ENCODE measurements at regions not wholly inside any gene's neighbourhood (a gene's known extent, or its start where the extent isn't known, plus 50 kb on each side); places are given as distances from the start of the nearest gene placed in this dataset.

- peaks cover 11 to 23% of the 10 kb centered on the region in 2 experiments for H3K9me3 ChIP-seq (ENCODE audit: insufficient read depth in 2 of 2, low read depth in 1 of 2, low read length in 1 of 2)
- CTCF ChIA-PET (ENCODE audit: partially characterized antibody): no interaction called here
- H4K91ac ChIP-seq (replicated peaks; ENCODE audit: insufficient read length, low read length): no peak overlapping the region
- FAIRE-seq: no peak
- H4K8ac ChIP-seq (ENCODE audit: extremely low read depth, insufficient read depth, low read length): no peak overlapping the region
- H3K4ac ChIP-seq (replicated peaks; ENCODE audit: insufficient read length, low read depth, low read length): no peak overlapping the region
- no peak overlapping the region for H2AK5ac ChIP-seq (ENCODE audit: low read depth, low read length)
- no peak for TF ChIP-seq CBX5 (IDR thresholded peaks at IDR 0.05; ENCODE audit: low read depth, low read length)
- no peak for TF ChIP-seq TAF7 (optimal IDR thresholded peaks at IDR 0.05; ENCODE audit: borderline replicate concordance, low read depth, low read length)
- TF ChIP-seq KDM1A (IDR thresholded peaks at IDR 0.05; ENCODE audit: borderline replicate concordance, low read length): no peak
- TF ChIP-seq SIX5 (IDR thresholded peaks at IDR 0.05; ENCODE audit: low read depth, low read length): no peak
- no peak overlapping the region for H3K18ac ChIP-seq (ENCODE audit: extremely low read depth, low read length)
- no peak overlapping the region for H2AFZ ChIP-seq (ENCODE audit: low read length)
- no peak overlapping the region for H3K9ac ChIP-seq (replicated peaks in 1 of 4; ENCODE audit: extremely low read depth in 1 of 4, low read depth in 3 of 4, low read length in 3 of 4)
- no peaks in the 10 kb centered on the region for H3K4me1 ChIP-seq (replicated peaks in 1 of 4; ENCODE audit: control insufficient read depth in 3 of 4, insufficient read depth in 4 of 4, low read length in 3 of 4)
- H4K5ac ChIP-seq (ENCODE audit: insufficient read length, low read depth, low read length): no peak overlapping the region
- H3K4me3 ChIP-seq (ENCODE audit: extremely low read depth in 1 of 4, insufficient read depth in 2 of 4, low read depth in 3 of 4, low read length in 4 of 4): no peak overlapping the region
- H3K79me2 ChIP-seq (ENCODE audit: control insufficient read depth in 1 of 2, insufficient read depth in 2 of 2, low read length in 2 of 2): no peaks in the 10 kb centered on the region
- no peak overlapping the region for H2BK5ac ChIP-seq (ENCODE audit: low read depth, low read length)
- no peak overlapping the region for H3K27ac ChIP-seq (ENCODE audit: low read depth, low read length)
- no peak overlapping the region for H3K56ac ChIP-seq (replicated peaks; ENCODE audit: insufficient read length, low read depth, low read length)
- H2BK12ac ChIP-seq (ENCODE audit: low read depth, low read length): no peak overlapping the region
- H3K36me3 ChIP-seq (ENCODE audit: control insufficient read depth in 2 of 4, insufficient read depth in 4 of 4, low read length in 3 of 4): no peaks in the 10 kb centered on the region
- H3K23ac ChIP-seq (ENCODE audit: insufficient read length): no peak overlapping the region
- no peaks in the 10 kb centered on the region for H3K27me3 ChIP-seq (replicated peaks in 1 of 4; ENCODE audit: control insufficient read depth in 3 of 4, extremely low read depth in 1 of 4, insufficient read depth in 3 of 4, low read length in 3 of 4)
- no peak overlapping the region for H2BK20ac ChIP-seq (ENCODE audit: low read length)
- no peaks in the 10 kb centered on the region for H3K79me1 ChIP-seq (ENCODE audit: low read depth, low read length)
- POLR2A ChIA-PET (ENCODE audit: partially characterized antibody): no interaction called here
- no peak overlapping the region for H3K4me2 ChIP-seq (ENCODE audit: insufficient read depth in 1 of 2, low read depth in 2 of 2, low read length in 2 of 2)
- H3K14ac ChIP-seq (ENCODE audit: insufficient read length): no peak overlapping the region
- no peak overlapping the region for H2BK15ac ChIP-seq (ENCODE audit: low read length)
- DNase-seq (ENCODE audit: low read depth in 1 of 2, low spot score in 2 of 2): no peak
- no peaks in the 10 kb centered on the region for H3K23me2 ChIP-seq (ENCODE audit: low read depth, low read length)
- no peaks in the 10 kb centered on the region for H4K20me1 ChIP-seq (replicated peaks in 1 of 2; ENCODE audit: control insufficient read depth in 1 of 2, insufficient read depth in 2 of 2, low read length in 2 of 2)
- H2BK120ac ChIP-seq (replicated peaks; ENCODE audit: low read depth, low read length): no peak overlapping the region
- 89% methylated on average over 12 of the region's 12 CpGs; no CpG with 5 or more reads in 1 of the 2 experiments for WGBS, 2 experiments (ENCODE audit: extremely low coverage in 1 of 2, insufficient coverage in 1 of 2, insufficient read length in 1 of 2, insufficient replicate concordance in 2 of 2, low coverage in 1 of 2, low lambda C conversion rate in 2 of 2, missing lambda C conversion rate in 1 of 2)
Observed at GRCh38 chr5:2557435-2557834, 194.0 kb downstream of the IRX2 start.

All from H1 (cell line).